Activated CD4-positive, alpha-beta T cell treated with anti-CD3 and anti-CD28 coated beads, Interleukin-2, Interleukin-6, amounts not matched to agents 100 ng/mL and 50 ng/mL, durations not matched to agents 16 hours and 8 hours (primary cell): ENCODE measurements at regions not wholly inside any gene's neighbourhood (a gene's known extent, or its start where the extent isn't known, plus 50 kb on each side); places are given as distances from the start of the nearest gene placed in this dataset.

ENCODE experiments used
- DNase-seq: peaks from one replicate; pipeline ENCODE4 v3.0.0-alpha.2; 2020

DNA sequence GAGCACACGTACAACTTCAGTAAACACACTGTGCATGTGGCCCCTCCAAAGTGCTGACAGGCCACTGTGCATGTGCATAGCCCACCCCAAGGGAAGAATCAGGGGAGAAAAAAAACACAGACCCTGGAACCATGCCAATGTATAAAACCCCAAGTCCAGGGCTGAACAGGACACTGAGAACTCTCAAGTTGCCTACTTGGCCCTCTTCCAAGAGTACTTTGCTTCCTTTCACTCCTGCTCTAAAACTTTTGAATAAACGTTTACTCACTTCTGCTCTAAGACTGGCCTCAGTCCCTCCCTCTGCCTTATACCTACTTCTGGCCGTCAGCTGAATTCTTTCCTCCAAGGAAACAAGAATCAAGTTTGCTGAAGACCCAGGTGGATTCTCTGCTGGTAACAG lies 77.7 kb upstream of the NFIB start:
- no peak for DNase-seq

DNA sequence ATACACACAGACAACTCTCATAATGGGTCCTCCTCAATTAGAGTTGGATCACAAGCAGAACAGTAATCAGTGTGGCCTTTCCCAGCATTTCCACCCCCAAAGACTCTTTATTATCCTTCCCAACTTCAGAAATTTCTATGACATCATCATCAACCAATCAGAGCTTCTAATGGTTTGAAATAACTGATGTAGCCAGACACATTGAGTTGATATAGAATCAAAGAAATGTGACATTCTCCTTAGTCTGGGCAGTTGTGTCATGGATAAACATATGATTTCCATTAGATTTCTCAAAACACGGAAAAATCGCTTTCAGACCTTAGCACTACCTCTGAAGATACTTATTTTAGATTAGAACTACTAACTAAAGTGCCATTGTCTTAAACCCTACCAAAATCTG lies 75.7 kb upstream of the NFIB start:
- no peak for DNase-seq

DNA sequence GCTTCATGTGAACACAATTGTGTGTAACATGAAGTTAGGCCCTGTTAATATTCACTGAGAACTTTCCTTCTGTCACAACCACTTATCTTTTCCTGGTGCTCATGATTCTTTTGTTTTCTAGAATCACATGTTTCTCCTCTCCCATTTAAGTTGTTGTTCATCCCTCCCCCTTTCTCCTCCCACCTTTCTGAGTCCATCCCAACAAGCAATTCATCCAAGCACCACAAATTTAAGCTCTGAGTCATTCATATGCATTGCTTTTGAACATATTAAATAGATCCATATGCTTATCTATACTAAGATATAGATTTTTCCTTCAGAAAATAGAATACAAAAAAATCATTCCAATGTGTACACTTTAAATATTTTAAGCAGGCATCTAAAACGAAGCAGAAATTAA lies 75.2 kb upstream of the NFIB start:
- no peak for DNase-seq

DNA sequence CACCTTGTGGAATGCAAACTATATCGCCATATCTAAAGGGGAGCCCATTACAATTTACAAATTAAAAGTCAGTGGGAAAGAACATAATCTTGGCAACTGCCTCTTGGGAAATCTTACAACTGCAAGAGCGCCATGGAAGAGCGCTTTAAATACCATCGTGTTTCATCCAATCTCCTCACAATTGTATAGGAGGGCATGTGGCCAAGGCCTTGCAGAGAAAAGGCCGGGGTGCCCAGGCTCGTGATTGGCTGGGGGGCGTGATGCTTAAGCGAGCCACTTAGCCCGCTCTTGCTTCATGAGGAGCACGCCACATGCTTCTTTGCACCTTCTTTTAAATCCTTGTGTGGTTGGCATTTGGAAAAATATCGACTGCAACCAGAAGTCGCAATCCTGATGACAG lies 69.8 kb upstream of the NFIB start:
- no peak for DNase-seq

DNA sequence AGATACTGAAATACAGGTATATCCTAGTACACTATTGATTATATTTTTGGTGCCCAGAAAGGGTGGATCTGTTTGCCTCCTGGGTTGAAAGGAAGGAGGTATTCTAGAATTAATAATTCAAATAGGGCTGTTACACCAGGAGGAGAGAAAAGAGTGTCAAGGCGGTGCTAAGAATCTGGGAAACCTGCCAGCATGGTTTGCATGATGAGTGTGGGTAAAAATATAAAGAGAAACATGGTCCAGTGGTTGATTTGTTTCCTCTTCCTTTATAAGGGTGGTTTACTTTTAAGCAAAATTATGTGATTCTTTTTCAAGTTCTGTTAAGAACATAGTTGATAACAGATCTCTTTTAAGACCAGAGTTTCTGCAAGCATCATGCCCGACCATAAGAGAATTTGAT lies 69.4 kb upstream of the NFIB start:
- no peak for DNase-seq

DNA sequence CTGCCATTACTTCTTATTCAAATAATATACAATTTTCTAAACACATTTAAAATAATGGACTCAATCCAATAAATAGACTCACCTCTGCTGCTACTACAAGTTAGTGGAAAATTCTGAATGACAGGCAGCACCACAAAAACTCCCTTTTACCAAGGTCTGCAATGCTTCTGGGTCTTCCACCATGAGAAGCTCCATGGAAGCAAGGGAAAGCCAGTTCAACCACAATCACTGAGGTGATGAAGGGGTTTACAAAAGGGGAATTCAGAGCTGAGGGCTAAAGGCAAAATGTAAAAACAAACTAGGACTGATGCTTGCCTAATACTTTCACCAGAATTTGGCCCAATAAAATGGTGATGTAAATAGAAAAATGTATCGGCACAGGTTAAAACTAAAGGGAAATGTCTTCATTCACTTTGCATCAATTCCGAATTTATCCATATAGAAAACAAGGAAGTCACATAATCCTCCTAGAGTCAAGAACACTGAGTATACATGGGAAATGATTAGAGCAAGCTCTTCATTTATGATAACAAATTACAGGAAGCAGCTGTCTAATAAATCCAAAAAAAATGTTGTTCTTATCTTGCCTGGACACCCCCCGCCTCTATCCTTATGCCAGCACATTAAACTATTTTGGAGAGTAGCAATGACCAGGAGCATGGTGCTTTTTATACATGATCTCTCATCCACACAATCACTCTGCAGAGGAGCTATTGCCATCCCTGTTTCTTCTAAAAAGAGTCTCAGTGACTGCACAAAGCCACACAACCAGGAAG lies 66.3 kb upstream of the NFIB start:
- no peak for DNase-seq

DNA sequence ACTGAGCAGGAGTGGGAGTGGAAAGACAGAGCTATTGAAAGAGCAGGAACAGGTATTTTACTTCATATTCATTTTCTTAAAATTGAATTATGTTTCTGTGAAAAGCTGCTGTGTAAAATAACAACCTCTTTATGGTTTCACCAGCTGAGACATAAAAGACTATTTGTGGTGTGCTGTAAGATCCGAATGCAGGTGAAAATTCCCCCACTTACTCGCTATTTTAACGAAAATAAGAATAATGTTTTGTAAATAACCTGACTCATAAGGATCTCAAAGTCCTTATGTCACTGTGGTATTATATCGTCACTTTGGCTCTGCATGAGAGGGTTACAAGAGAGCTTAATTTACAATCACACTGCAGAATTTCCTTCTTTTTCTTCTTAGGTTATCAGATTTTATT lies 65.3 kb upstream of the NFIB start:
- no peak for DNase-seq

DNA sequence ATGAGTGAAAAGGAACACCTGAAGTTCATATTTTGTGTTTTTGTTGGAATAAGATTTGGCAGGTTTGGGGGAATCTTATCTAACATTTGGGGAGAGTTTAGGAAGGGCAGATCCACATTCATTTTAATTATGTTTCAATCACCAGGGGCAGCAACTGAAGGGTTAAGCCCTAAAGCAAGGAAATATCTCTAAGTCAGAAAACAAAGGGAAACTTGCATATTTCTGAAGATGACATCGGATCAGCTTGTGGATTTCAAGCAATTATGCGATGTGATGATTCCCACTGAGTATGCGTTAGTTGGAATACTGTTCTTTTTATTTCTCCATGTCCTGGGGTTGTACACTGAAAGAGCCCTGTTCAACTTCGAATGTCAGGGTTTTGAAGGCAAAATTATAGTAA lies 59.8 kb upstream of the NFIB start:
- no peak for DNase-seq

DNA sequence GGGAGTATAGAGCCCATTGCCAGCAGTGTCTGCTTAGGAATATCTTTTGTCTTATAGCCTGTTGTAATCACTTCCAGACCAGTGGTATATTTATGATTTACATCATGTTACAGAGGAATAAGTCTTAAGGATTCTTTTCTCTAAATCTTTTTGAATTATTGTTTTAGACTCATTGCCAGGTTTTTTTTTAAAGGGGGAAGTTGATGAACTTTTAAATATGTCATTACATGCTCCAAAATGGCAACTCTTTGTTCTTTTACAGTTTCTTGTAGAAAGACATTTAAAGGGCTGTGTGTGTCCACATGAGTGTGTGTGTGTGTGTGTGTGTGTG lies 59.4 kb upstream of the NFIB start:
- DNase-seq = no peak

DNA sequence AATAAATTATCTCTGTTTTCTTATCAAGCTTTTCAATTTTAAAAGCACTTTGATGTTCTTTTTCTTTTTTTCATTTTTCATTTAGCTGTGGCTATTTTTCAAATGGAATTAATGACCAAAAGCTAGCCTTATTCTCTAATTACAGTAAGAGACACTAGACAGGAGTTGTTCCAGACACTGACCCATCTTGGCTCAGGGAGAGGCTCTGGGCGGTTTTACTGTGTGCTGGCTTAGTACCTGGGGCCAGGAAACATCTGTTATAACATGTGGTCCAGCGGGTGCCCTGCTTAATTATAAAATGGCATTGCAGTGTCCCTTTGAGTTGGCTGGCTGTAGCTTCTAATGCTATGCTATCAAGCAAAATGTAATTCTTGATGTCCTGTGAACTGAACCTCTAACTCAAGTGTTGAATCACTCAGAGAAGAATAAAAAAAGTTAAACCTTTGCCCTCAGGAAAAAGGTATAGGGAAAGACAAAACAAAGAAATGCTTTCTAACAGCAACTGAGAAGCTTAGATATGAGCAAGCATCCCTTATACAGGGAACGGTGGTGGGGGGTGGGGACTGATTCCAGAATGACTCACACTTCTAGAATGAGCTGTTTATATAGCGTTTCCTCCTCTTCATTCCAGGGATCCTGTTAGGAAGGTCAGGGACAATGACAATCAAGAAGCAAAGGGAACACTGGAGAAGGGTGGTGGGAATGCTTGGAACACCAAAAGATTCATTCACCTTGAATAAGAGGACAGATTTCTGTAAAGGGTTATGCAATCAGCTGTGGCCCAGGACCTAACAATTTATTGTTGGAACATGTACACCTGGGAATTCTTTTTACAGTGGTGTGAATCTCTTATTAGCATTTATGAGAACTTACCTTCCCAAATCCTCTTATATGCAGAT lies 58.7 kb upstream of the NFIB start:
- DNase-seq = no peak

DNA sequence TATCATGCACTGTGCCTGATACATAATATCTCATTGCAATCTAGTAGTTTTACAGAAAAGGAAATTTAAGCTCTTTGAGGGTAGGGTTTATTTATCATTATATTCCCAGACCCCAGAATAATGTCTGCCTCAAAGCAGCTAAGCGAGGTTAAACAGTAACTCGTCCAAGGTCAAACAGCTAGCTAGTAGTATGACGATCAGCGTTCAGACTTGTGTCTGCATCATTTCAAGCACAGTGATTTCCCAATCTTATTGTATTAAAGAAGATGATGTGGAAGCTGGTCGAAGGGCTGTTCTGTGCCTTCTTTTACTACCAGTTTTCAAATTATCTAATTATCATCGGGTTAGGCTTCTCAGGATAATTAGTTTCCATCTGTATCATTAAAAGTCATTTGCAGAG lies 55.1 kb upstream of the NFIB start:
- DNase-seq = no peak

DNA sequence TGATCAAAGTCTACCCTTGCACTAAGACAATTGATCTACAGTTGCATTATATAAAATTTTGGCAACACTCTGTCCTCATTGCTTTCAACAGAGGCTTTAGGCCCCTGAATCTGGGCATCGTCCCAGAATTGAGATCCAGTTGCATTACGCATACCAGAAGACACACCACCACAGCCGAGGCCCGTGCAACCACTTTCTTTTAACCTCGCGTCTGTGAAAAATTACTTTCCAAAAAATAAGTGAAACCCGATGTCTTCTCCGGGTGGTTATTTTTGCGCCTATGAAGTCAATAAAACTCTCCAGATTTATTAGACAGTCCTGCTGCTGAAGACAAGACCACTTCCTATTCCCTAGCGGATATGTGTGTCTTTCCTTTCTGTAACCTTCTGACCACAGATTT lies 52.1 kb upstream of the NFIB start:
- DNase-seq = no peak

DNA sequence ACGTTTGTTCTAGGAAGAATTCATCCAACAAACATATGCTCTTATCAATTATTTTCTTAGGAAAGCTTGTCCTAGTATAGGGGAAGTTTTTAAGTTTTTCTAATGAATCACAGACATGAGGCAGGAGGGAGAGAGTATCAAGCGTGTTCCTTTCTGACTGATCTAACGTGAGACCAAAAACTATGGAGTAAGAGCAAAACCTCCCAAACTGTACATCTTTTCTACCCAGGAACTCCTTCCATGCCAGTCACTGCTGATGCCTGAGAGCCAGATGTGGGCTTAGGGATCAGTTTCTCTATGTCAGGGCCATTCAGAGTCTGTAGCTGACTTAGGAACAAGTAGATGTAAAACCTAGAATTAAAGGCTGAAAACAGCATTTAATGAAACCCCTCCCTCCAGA lies 51.7 kb upstream of the NFIB start:
- no peak for DNase-seq
